Adipose tissue (tissue), 3 donors: ENCODE measurements at regions not wholly inside any gene's neighbourhood (a gene's known extent, or its start where the extent isn't known, plus 50 kb on each side); places are given as distances from the start of the nearest gene placed in this dataset.

Source experiments
- H3K27ac ChIP-seq: one replicate; pipeline ENCODE4 v1.5.1; 2013; ENCODE audit warnings: low read depth, low read length
- WGBS, 3 donors: extraction: QIAGEN DNeasy Blood & Tissue Kit; methylation state at CpG; one replicate each; pipeline ENCODE4 v1.1.7; 2013; 5-methylcytosine and 5-hydroxymethylcytosine counted together
- donor health status: healthy with polysubstance abuse.
- donor health status: Bipolar disorder and iron deficiency.
- donor health status: healthy.

DNA sequence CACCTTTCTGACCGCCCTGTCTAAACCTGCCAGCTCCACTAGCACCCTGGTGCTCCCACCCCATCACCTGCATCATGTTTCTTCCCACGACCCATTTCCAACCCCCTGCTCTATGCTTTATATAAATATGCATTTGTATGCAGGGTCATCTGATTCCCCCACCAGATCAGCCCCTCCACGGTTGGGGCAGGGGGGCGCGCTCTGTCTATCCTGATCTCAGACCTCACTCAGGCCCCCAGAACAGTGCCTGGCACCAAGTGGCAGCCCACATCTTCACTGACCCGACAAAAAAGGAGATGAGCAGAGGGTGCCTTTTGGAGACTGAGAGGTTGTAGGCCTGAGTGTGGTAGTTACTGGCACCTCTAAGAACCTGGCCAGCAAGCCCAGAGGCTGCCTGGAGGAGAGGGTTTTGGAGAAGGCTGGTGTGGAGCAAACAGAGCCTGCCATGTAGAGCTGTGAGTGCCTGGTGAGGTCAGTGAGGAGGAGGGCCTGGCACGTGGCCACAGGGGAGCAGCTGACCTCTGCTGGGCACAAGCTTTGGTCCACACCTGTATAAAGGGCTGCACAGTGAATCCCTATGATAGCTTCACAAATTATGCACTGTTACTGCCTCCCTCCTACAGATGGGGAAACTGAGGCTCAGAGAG is 86.3 kb upstream of the RTL6 start:
- WGBS, 3 donors: 63 to 80% (median 80%) methylated on average over 7 of the region's 7 CpGs
- H3K27ac ChIP-seq: no peak overlapping the region

DNA sequence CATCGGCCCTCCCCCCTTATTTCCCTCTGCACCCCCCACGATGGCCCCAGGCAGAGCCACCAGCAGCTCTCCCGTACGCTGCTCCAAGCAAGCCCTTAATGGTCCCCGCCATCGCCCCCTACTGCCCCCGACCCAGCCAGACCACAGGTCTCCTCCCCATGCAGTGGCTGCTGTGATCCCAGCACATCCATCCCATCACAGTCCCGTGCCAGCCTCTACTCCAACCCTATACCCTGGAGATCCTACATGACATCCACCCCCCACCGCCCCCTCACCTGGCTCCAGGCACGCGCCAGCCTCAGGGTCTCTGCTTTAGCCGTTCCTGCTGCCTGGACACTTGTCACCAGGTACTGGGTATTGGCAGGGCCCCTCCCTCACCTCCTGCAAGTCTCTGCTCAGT is 85.8 kb upstream of the RTL6 start:
- H3K27ac ChIP-seq: no peak overlapping the region
- WGBS, 3 donors: 44 to 67% (median 64%) methylated on average over 11 to 12 of the region's 12 CpGs

DNA sequence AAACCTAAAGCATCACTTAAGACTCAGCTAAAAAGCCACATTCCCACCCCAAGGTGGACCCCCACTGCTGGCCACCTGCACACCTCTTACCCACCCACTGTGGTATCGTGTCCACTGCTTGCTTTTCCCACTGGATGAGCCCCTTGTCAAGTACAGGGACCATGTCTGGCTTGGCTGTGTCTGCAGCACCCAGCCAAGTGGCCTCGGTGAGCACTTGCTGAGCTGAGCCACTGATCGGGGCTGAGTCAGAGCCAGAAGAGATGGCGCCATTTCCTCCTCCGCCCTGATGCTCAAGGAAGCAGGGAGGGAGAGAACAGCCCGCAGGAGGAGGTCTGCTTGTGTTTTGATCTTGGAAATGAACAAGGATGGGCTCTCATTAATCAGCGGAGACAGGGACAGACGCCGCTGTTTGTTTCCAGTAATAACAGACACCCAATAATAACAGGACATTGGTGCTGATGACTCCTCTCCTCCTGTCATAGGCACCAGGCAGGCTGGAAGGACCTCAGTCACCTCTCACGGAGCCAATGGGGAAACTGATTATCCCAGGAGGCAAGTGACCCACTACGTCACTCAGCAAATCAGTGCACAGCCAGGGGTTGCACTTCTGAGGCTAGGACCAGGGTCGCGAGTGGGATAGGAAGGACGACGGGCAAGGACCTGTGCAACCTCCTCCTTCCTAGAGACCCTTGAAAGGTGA is 85.2 kb upstream of the RTL6 start:
- WGBS, 3 donors: 46 to 65% (median 58%) methylated on average over 15 of the region's 15 CpGs
- H3K27ac ChIP-seq: no peak overlapping the region

- no peak overlapping the region for H3K27ac ChIP-seq
- WGBS, 3 donors: 78 to 92% (median 87%) methylated on average over 10 of the region's 10 CpGs
Measured at GRCh38 chr22:44582016-44582415, 84.0 kb upstream of the RTL6 start.

GRCh38 chr22:44581096-44581435 is 83.0 kb upstream of the RTL6 start:
- no peak overlapping the region for H3K27ac ChIP-seq
- 47 to 87% (median 85%) methylated on average over 12 of the region's 12 CpGs for WGBS, 3 donors

- WGBS, 3 donors: 50 to 86% (median 85%) methylated on average over 22 of the region's 22 CpGs
- no peak overlapping the region for H3K27ac ChIP-seq
Measured at GRCh38 chr22:44580176-44581095, 82.4 kb upstream of the RTL6 start.

DNA sequence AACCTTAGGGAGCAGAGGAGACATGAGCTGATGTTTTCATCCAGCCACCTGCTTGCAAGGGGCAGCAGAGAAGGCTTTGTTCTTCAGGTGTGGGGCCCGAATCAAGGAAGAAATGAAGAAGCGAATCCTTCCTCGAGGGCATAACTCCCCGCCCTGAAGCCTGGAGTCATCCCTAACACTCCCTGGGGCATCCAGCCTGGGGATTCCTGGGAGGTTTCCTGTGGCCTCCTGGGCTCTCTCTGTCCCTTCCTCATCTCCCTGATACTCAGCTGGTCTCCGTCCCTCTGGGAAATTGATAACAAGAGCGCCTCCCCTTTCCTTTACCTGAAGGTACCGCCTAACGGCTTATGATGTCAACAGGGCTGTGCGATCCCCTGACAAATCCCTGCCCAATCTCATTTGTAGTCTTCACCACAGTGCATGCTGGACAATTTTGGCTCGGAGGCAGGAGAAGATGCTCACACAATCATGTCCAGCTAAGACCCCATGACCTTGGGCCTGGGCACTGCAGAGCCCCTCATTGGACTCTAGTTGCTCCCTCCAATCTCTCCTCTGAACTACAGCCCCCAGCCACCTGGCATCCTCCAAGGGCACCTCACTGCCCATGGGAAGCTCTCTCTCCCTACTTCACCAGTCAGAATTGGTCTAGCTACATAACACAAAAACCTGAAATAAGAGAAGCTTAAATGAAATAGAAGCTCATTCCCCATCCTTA is 80.6 kb upstream of the RTL6 start:
- whole genome bisulfite sequencing, 3 donors: 70 to 79% (median 77%) methylated on average over 10 of the region's 10 CpGs
- no peak overlapping the region for H3K27ac ChIP-seq

GRCh38 chr22:44578110-44578457 is 80.1 kb upstream of the RTL6 start:
- WGBS, 3 donors: 42 to 62% (median 51%) methylated on average over 3 of the region's 3 CpGs
- H3K27ac ChIP-seq: no peak overlapping the region

DNA sequence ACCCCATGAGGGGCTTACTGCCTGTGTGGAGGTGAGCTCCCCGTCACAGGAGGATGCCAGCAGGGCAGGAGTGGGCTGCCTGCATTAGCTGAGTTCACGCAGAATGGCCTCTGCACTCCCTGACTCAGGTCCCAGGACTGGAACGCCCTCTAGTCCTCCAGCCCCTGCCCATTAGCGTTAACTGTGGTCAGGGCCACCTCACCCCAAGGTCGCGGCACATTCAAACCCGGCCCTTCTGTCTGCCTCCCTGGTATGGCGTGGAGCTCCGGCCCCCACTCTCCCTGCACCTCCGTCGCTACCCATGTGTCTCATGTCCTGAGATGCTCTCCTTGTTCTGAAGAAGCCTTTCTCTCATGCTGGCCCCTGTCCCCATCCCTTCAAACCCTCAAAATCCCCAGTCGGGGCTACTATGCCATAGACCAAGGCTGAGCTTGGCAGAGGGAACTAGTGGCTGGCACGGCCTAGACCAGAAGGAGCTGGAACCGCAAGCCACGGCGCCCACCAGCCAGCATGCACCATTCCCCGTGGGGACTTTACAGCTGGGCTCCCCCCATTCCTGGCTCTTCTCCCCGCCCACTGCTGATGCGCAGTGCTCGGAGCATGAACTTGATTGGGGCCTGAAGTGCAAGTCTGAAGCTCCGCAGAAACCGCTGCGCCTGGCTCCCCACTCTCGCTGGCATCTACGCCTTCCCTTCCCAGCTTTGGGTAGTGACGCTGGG is 79.5 kb upstream of the RTL6 start:
- no peak overlapping the region for H3K27ac ChIP-seq
- 65 to 90% (median 77%) methylated on average over 26 of the region's 26 CpGs for WGBS, 3 donors

DNA sequence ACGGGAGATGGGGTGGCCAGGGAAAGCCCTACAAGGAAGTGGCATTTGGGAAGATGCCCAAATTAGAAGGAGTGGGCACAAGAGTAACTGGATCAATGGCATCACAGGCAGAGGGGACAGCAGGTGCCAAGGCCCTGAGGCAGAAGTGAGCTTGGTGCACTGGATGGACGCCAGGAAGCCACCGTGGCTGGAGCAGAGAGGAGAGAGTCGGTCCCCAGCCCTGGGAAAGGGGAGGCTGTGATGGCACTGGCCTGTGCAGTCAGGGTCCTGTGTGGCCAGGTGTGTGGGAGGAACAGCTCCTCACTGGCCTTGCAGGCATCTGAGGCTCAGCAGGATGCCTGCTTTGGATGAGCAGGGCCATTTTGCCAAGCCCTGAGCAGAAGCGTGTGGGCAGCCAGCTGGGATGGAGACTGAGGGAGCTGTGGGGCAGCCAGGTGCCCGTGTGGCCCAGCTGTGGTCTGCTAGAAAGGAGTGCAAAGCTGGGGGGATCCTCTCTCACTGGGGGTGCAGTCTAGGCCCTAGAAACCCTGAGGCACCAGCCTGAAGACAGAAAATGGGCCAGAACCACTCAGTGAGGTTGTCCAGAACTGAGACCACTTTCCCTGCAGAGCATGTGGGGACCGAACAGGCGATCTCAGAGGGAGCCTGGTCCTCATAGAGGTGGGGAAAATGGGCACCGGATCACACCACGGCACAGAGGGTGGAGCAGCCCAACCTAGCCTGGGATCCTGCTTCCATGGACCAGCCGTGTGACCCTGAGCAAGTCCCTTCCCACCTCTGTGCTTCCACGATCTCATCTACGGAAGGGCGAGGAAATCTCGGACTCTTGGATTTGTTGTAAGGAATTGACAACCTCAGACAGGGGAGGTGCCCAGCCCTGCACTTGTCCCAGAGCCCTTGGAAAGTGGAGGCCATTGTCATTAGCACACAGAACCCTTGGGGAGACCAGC is 78.6 kb upstream of the RTL6 start:
- WGBS, 3 donors: 81 to 87% (median 81%) methylated on average over 15 of the region's 15 CpGs
- no peak overlapping the region for H3K27ac ChIP-seq

GRCh38 chr22:44575381-44576268 is 77.6 kb upstream of the RTL6 start:
- no peak overlapping the region for H3K27ac ChIP-seq
- 35 to 50% (median 43%) methylated on average over 7 of the region's 7 CpGs for WGBS, 3 donors

GRCh38 chr22:44574640-44575380 is 76.8 kb upstream of the RTL6 start:
- WGBS, 3 donors: 27 to 71% (median 59%) methylated on average over 15 to 17 of the region's 17 CpGs
- H3K27ac ChIP-seq: no peak overlapping the region

DNA sequence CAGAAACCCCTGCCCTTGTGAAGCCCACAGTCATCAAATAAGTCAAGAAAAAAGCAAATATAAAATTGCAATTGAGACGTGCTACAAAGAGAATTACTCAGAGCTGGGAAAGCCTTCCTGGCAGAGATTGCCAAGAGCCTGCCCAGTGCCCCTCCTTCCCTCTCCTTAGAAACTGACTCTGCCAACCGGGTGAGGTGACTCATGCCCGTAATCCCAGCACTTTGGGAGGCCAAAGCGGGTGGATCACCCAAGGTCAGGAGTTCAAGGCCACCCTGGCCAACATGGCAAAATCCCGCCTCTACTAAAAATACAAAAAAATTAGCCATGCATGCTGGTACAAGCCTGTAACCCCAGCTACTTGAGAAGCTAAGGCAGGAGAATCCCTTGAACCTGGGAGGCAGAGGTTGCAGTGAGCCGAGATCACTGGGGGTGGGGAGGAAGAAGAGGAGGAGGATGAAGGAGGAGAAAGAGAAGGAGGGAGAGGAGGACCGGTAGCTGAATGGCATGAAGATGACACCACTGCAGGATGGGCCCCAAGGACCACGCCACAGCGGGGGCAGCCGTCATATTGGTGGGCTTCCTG is 76.1 kb upstream of the RTL6 start:
- WGBS, 3 donors: 47 to 59% (median 58%) methylated on average over 10 of the region's 10 CpGs
- H3K27ac ChIP-seq: no peak overlapping the region

GRCh38 chr22:44573451-44573850 is 75.4 kb upstream of the RTL6 start:
- 79 to 96% (median 94%) methylated on average over 4 of the region's 4 CpGs for WGBS, 3 donors

GRCh38 chr22:44572414-44573207 is 74.6 kb upstream of the RTL6 start:
- WGBS, 3 donors: 71 to 79% (median 77%) methylated on average over 14 of the region's 14 CpGs
- no peak overlapping the region for H3K27ac ChIP-seq

More at GRCh38 chr22:44573451-44573850, 75.4 kb upstream of the RTL6 start:
- no peak overlapping the region for H3K27ac ChIP-seq
